ENCODE measurements at regions not wholly inside any gene's neighbourhood (a gene's known extent, or its start where the extent isn't known, plus 50 kb on each side); places are given as distances from the start of the nearest gene placed in this dataset.

DNA sequence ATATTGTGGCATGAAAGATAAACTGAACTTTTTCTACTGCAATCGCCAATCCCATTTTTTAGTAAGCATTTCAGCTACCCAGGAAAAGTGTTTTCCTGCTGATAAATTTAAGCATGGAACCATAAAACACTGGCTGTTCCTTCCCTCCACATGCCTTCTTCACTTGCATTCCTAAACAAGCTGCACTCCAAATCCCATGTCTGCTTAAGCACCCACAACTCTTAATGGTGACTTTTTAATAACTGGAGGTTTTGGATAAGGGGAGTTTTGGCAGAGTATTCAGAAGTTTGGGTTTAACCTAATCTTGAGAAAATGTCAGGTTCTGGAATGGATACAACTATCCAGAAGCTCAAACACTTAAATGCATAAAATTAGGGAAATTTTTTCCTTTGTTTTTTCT is 345.6 kb upstream of the CA10 start:
- TF ChIP-seq, protein P1, sequence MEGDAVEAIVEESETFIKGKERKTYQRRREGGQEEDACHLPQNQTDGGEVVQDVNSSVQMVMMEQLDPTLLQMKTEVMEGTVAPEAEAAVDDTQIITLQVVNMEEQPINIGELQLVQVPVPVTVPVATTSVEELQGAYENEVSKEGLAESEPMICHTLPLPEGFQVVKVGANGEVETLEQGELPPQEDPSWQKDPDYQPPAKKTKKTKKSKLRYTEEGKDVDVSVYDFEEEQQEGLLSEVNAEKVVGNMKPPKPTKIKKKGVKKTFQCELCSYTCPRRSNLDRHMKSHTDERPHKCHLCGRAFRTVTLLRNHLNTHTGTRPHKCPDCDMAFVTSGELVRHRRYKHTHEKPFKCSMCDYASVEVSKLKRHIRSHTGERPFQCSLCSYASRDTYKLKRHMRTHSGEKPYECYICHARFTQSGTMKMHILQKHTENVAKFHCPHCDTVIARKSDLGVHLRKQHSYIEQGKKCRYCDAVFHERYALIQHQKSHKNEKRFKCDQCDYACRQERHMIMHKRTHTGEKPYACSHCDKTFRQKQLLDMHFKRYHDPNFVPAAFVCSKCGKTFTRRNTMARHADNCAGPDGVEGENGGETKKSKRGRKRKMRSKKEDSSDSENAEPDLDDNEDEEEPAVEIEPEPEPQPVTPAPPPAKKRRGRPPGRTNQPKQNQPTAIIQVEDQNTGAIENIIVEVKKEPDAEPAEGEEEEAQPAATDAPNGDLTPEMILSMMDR (IDR thresholded peaks at IDR 0.05; ENCODE audit: borderline replicate concordance, control extremely low read depth, extremely low read depth, insufficient read depth, missing control alignments) = no peak
- in situ Hi-C loops (cut with MboI; ENCODE audit: low sequenced_read_pairs, unreplicated experiment) = no loop called here
- no peak for DNase-seq (ENCODE audit: low spot score)

DNA sequence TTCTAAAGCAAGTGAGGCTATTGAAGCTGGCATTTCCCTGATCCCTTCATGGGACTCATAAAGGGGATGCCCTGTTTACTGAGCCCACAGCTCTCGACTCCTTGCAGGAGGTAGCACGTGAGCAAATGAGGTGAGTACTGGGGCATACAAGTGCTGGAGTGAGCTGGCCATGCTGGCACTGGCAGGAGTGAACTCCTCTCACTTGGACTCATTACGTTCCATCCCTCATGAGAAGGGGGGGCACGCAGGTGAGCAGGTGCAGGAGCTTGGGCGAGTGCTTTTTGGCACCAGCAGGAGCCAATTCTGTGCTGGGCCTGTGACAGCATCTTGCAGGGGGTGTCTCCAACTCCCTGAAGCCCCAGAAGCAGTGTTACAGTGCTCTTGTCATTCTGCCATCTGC is 337.1 kb upstream of the CA10 start:
- DNase-seq (ENCODE audit: low spot score) = no peak
- in situ Hi-C loops (cut with MboI; ENCODE audit: low sequenced_read_pairs, unreplicated experiment) = loop anchor here (25.0 kb wide), 1 partner anchor 92 kb away; no protein-coding TSS in a partner anchor
- TF ChIP-seq, protein P1 (IDR thresholded peaks at IDR 0.05; ENCODE audit: borderline replicate concordance, control extremely low read depth, extremely low read depth, insufficient read depth, missing control alignments) = no peak

DNA sequence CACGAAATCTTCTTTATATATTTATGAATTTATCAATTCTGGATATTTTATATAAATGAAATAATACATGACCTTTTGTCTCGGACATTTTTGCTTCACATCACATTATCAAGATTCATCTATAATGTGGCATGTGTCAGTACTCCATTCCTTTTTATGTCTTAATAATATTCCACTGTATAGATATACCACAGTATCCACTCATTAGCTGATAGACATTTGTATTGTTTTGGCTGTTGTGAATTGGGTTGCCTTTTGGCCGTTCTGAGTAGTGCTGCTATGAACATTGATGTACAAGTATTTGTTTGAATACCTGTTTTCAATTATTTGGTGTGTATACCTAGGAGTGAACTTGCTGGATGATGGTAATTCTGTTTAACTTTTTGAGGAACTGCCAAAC is 323.8 kb upstream of the CA10 start:
- DNase-seq (ENCODE audit: low spot score) = no peak
- TF ChIP-seq, protein P1 (IDR thresholded peaks at IDR 0.05; ENCODE audit: borderline replicate concordance, control extremely low read depth, extremely low read depth, insufficient read depth, missing control alignments) = no peak
- in situ Hi-C loops (cut with MboI; ENCODE audit: low sequenced_read_pairs, unreplicated experiment) = loop anchor here (25.0 kb wide), 1 partner anchor 105 kb away; no protein-coding TSS in a partner anchor

DNA sequence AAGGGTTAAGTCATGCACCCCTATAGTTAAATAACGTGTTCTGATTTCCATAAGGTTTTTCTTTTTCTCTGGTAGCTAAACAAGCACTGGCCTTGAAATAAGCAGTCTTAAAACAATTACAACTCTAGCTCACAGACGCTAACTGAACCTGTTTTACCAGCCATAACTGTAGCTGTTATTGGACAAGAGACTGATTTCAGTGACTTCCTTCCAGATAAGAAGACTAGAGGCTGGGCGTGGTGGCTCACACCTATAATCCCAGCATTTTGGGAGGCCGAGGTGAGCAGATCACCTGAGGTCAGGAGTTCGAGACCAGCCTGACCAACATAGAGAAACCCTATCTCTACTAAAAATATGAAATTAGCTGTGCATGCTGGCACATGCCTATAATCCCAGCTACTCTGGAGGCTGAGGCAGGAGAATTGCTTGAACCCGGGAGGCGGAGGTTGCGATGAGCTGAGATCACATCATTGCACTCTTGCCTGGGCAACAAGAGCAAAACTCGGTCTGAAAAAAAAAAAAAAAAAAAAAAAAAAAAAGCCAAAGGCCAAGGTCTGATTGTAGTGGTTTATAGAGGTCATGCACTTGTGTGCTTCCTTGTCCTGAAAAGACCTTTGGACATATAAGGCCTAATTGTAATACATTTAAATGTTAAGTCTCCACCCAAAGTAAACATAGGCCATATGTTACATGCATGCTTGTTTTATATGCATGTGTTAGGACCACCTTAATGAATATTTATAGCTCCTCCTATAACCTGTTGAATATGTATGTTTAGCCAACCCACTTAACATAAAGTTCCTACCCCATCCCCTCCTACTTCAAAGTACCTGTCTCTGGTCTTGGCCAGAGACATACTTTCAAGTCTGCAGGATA is 319.5 kb upstream of the CA10 start:
- in situ Hi-C loops (cut with MboI; ENCODE audit: low sequenced_read_pairs, unreplicated experiment) = loop anchor here (25.0 kb wide), 1 partner anchor 109 kb away; no protein-coding TSS in a partner anchor
- no peak for DNase-seq (ENCODE audit: low spot score)
- TF ChIP-seq, protein P1 (IDR thresholded peaks at IDR 0.05; ENCODE audit: borderline replicate concordance, control extremely low read depth, extremely low read depth, insufficient read depth, missing control alignments) = no peak

DNA sequence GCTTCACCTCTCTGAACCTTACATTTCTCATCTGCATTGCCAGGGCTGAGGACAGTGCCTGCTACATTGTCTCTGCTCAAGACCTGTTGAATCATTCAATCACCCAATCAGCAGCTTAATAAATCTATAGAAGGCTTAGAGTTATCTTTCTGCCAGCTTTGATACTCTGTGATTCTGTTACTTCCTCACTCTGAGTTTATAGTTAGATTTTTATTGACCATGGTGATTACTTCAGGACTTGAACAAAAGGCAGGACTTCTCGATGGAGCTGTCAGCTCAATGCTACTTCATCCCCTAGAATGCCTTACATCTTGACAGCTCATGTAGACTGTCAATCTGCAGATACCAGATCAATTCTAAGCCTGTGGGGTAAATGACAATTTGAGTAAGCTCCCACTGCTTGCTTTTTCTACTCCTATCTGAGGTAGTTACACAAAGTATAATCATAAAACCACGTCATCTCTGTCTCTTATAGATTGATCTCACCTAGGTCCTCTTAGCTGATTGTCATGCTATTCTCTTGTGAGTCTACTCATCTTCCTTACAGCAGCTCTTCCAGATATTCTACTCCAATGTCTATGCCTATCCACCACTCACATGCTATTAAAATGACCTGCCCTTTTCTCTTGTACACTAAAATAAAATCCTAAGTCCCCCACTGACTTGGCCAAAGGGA is 318.3 kb upstream of the CA10 start:
- in situ Hi-C loops (cut with MboI; ENCODE audit: low sequenced_read_pairs, unreplicated experiment) = loop anchor here (25.0 kb wide), 1 partner anchor 111 kb away; no protein-coding TSS in a partner anchor
- TF ChIP-seq, protein P1 (IDR thresholded peaks at IDR 0.05; ENCODE audit: borderline replicate concordance, control extremely low read depth, extremely low read depth, insufficient read depth, missing control alignments) = no peak
- DNase-seq (ENCODE audit: low spot score) = no peak

DNA sequence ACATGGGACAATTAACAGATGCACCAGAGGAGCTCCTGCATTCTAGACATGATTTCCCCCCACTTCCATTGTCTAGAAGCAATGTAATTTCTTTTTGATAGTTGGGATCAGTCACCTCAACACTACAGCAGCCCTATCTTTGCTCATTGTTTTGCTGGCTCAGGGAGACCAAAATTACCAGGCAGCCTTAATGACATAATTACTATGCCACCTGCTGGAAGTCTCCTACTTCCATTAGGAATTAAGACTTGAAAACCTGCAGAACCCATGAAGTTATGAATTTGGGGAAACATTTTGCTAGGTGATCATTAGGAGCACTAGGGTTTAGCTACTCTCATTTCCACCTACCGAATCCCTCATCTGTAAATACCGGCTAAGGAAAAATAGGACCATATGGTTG is 312.0 kb upstream of the CA10 start:
- in situ Hi-C loops (cut with MboI; ENCODE audit: low sequenced_read_pairs, unreplicated experiment) = no loop called here
- TF ChIP-seq, protein P1 (IDR thresholded peaks at IDR 0.05; ENCODE audit: borderline replicate concordance, control extremely low read depth, extremely low read depth, insufficient read depth, missing control alignments) = no peak
- no peak for DNase-seq (ENCODE audit: low spot score)
